DOHH2 (cell line): ENCODE measurements at regions not wholly inside any gene's neighbourhood (a gene's known extent, or its start where the extent isn't known, plus 50 kb on each side); places are given as distances from the start of the nearest gene placed in this dataset.

ENCODE experiments used
- H3F3A ChIP-seq: fragments of 200-600 bp; sonication (generic), shearing (Covaris generic); 2 replicates; pipeline ENCODE4 v1.6.0; 2016; ENCODE audit warnings: antibody characterized with exemption, mild to moderate bottlenecking; ENCODE audit not compliant: control insufficient read depth, insufficient read depth
- H3K27ac ChIP-seq: fragments of 200-600 bp; sonication (generic); 2 replicates; pipeline ENCODE4 v1.5.1; 2014; ENCODE audit warnings: low read depth, mild to moderate bottlenecking, low read length, moderate library complexity
- H3K27me3 ChIP-seq: fragments of 200-600 bp; sonication (generic); 2 replicates; pipeline ENCODE4 v1.6.1; 2014; ENCODE audit warnings: mild to moderate bottlenecking, low read length, mixed read lengths; ENCODE audit not compliant: control insufficient read depth
- H3K36me3 ChIP-seq: fragments of 200-600 bp; sonication (generic); 2 replicates; pipeline ENCODE4 v1.6.1; 2014; ENCODE audit warnings: mild to moderate bottlenecking, low read length, moderate library complexity, mixed read lengths; ENCODE audit not compliant: control insufficient read depth
- H3K4me1 ChIP-seq: fragments of 200-600 bp; sonication (generic); 2 replicates; pipeline ENCODE4 v1.6.1; 2014; ENCODE audit warnings: mild to moderate bottlenecking, low read length, mixed read lengths; ENCODE audit not compliant: control insufficient read depth
- H3K4me2 ChIP-seq: fragments of 200-600 bp; sonication (generic); 2 replicates; pipeline ENCODE4 v1.6.0; 2014; ENCODE audit warnings: mild to moderate bottlenecking, low read length, moderate library complexity
- H3K4me3 ChIP-seq: fragments of 200-600 bp; sonication (generic); 2 replicates; pipeline ENCODE4 v1.5.1; 2014; ENCODE audit warnings: mild to moderate bottlenecking, low read length, mixed read lengths
- H3K79me2 ChIP-seq: fragments of 200-600 bp; sonication (generic); 2 replicates; pipeline ENCODE4 v1.6.1; 2014; ENCODE audit warnings: mild to moderate bottlenecking, low read length, mixed read lengths; ENCODE audit not compliant: control insufficient read depth
- H3K9me2 ChIP-seq: fragments of 200-600 bp; sonication (generic); replicated peaks from 2 replicates; pipeline ENCODE4 v1.6.1; 2014; ENCODE audit warnings: mild to moderate bottlenecking, low read length, mixed read lengths; ENCODE audit not compliant: control insufficient read depth
- H3K9me3 ChIP-seq: fragments of 200-600 bp; sonication (generic); 2 replicates; pipeline ENCODE4 v1.6.1; 2014; ENCODE audit warnings: antibody characterized with exemption, low read length, mixed read lengths; ENCODE audit not compliant: control insufficient read depth, insufficient read depth
- H4K20me1 ChIP-seq: fragments of 200-600 bp; sonication (generic); 2 replicates; pipeline ENCODE4 v1.6.0; 2014; ENCODE audit warnings: low read depth, mild to moderate bottlenecking, antibody characterized with exemption, low read length, moderate library complexity; ENCODE audit not compliant: control insufficient read depth, insufficient read depth
- CTCF ChIP-seq: fragments of 200-600 bp; sonication (generic); IDR thresholded peaks from one replicate; pipeline ENCODE4 v1.5.1; 2014; ENCODE audit warnings: antibody characterized with exemption, mild to moderate bottlenecking, low read depth, low read length; ENCODE audit not compliant: poor library complexity, severe bottlenecking
- EZH2phosphoT487 ChIP-seq: fragments of 200-600 bp; sonication (generic); IDR thresholded peaks from 2 replicates; pipeline ENCODE4 v1.6.1; 2017; ENCODE audit warnings: borderline replicate concordance, mild to moderate bottlenecking, antibody characterized with exemption, low read length, moderate library complexity, mixed read lengths

GRCh38 chr1:234748066-234748465 lies 138.1 kb upstream of the IRF2BP2 start:
- H3K9me2 ChIP-seq = no peaks in the 10 kb centered on the region
- no peak for TF ChIP-seq CTCF
- TF ChIP-seq EZH2phosphoT487 = no peak
- H3F3A ChIP-seq = no peaks in the 10 kb centered on the region
- H3K36me3 ChIP-seq = no peaks in the 10 kb centered on the region
- no peak overlapping the region for H3K4me3 ChIP-seq
- no peak overlapping the region for H3K27ac ChIP-seq
- no peaks in the 10 kb centered on the region for H3K9me3 ChIP-seq
- no peak overlapping the region for H3K4me2 ChIP-seq
- H3K79me2 ChIP-seq = no peaks in the 10 kb centered on the region
- H3K4me1 ChIP-seq = no peaks in the 10 kb centered on the region
- peaks cover 10% of the 10 kb centered on the region for H3K27me3 ChIP-seq
- no peaks in the 10 kb centered on the region for H4K20me1 ChIP-seq

- Histone ChIP-seq H4K20me1 (no peaks in the 10 kb centered on the region), H3F3A (no peaks in the 10 kb centered on the region), H3K79me2 (no peaks in the 10 kb centered on the region), H3K4me1 (no peaks in the 10 kb centered on the region), H3K4me2 (no peak overlapping the region), H3K9me2 (no peaks in the 10 kb centered on the region), H3K4me3 (no peak overlapping the region), H3K9me3 (no peaks in the 10 kb centered on the region), H3K27me3 (peaks cover 14% of the 10 kb centered on the region), H3K36me3 (no peaks in the 10 kb centered on the region), H3K27ac (no peak overlapping the region)
- TF ChIP-seq EZH2phosphoT487 (no peak), CTCF (no peak)
Measured at GRCh38 chr1:234746798-234747196, 136.8 kb upstream of the IRF2BP2 start.

GRCh38 chr1:234745844-234746797 lies 136.1 kb upstream of the IRF2BP2 start:
- Histone ChIP-seq H3K79me2 (no peaks in the 10 kb centered on the region), H3K4me3 (no peak overlapping the region), H4K20me1 (no peaks in the 10 kb centered on the region), H3K27me3 (peaks cover 17% of the 10 kb centered on the region), H3K27ac (no peak overlapping the region), H3K9me3 (no peaks in the 10 kb centered on the region), H3K4me1 (no peaks in the 10 kb centered on the region), H3K9me2 (no peaks in the 10 kb centered on the region), H3K36me3 (no peaks in the 10 kb centered on the region), H3K4me2 (no peak overlapping the region), H3F3A (no peaks in the 10 kb centered on the region)
- TF ChIP-seq EZH2phosphoT487 = no peak
- TF ChIP-seq CTCF = no peak
